ENCODE measurements at regions not wholly inside any gene's neighbourhood (a gene's known extent, or its start where the extent isn't known, plus 50 kb on each side); places are given as distances from the start of the nearest gene placed in this dataset.

- WGBS, 2 donors: 66 to 76% methylated on average over 4 of the region's 4 CpGs
- Histone ChIP-seq H3K4me3 (ENCODE audit: low read depth in 1 of 2, low read length in 2 of 2) (no peak overlapping the region), H3K4me1 (ENCODE audit: control insufficient read depth in 2 of 2, insufficient read depth in 2 of 2, low read length in 1 of 2) (peaks cover 0 to 3% of the 10 kb centered on the region in 2 donors), H3K27ac (ENCODE audit: low read depth in 2 of 2, low read length in 1 of 2) (no peak overlapping the region), H3K27me3 (ENCODE audit: control insufficient read depth in 1 of 2, insufficient read depth in 2 of 2, low read length in 2 of 2) (no peaks in the 10 kb centered on the region), H3K36me3 (ENCODE audit: control insufficient read depth in 2 of 2, insufficient read depth in 2 of 2, low read length in 1 of 2) (no peaks in the 10 kb centered on the region), H3K9me3 (ENCODE audit: control insufficient read depth in 2 of 2, insufficient read depth in 1 of 2, low read depth in 1 of 2, low read length in 1 of 2) (peaks cover 0 to 3% of the 10 kb centered on the region in 2 donors)
Measured at GRCh38 chr7:46814516-46815250, 767.2 kb downstream of the TNS3 start.

DNA sequence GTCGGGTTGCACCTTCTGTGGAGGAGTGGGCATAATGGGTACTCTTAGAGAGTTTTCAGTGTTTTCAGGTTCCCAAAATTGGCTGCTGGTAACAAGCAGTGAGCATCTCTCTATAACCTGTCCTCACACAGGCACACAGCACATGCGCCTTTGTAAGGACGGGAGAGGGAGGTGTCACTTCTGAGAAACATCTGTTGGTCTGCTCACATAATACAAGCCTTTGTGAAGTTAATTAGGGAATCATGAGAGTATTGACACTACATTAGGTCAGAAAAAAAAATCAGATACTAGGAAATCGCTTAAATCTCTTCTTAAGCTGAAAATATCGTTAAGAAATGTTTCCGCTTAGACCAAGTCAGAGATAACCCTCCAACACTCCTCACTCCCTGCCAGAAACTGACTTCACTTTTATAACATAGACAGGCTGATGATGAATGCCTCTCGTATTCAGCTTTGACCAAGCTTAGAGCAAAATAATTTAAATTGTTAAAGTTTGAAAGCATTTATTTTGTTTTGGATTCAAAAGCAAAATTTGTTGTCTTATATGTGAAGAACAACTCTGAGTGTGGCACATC, 769.7 kb downstream of the TNS3 start:
- peaks cover 0 to 3% of the 10 kb centered on the region in 2 donors for H3K4me1 ChIP-seq (ENCODE audit: control insufficient read depth in 2 of 2, insufficient read depth in 2 of 2, low read length in 1 of 2)
- H3K36me3 ChIP-seq (ENCODE audit: control insufficient read depth in 2 of 2, insufficient read depth in 2 of 2, low read length in 1 of 2): no peaks in the 10 kb centered on the region
- 76 to 77% methylated on average over 7 of the region's 7 CpGs for WGBS, 2 donors
- H3K4me3 ChIP-seq (ENCODE audit: low read depth in 1 of 2, low read length in 2 of 2): no peak overlapping the region
- H3K27me3 ChIP-seq (ENCODE audit: control insufficient read depth in 1 of 2, insufficient read depth in 2 of 2, low read length in 2 of 2): no peaks in the 10 kb centered on the region
- no peak overlapping the region for H3K27ac ChIP-seq (ENCODE audit: low read depth in 2 of 2, low read length in 1 of 2)
- no peaks in the 10 kb centered on the region for H3K9me3 ChIP-seq (ENCODE audit: control insufficient read depth in 2 of 2, insufficient read depth in 1 of 2, low read depth in 1 of 2, low read length in 1 of 2)

DNA sequence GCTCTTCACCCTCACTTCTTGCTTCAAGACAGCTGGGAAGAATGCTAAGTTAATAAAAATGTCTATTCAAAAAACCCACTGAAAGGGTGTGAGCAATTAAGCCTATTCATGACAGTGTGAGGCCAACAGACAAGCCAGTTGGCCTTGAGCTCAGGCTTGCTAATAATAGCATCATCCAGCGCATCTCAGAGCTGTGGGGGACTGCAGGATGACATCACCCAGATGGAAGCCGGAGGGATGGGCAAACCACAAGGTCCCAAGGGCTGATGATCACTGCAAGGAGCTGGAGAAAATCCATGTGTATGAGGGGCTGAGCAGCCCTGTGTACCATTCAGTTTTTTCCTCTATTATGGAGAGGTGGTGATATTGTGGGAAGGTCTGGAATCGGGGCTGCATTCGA, 770.4 kb downstream of the TNS3 start:
- Histone ChIP-seq H3K9me3 (ENCODE audit: control insufficient read depth in 2 of 2, insufficient read depth in 1 of 2, low read depth in 1 of 2, low read length in 1 of 2) (no peaks in the 10 kb centered on the region), H3K36me3 (ENCODE audit: control insufficient read depth in 2 of 2, insufficient read depth in 2 of 2, low read length in 1 of 2) (no peaks in the 10 kb centered on the region), H3K27ac (ENCODE audit: low read depth in 2 of 2, low read length in 1 of 2) (no peak overlapping the region), H3K27me3 (ENCODE audit: control insufficient read depth in 1 of 2, insufficient read depth in 2 of 2, low read length in 2 of 2) (no peaks in the 10 kb centered on the region), H3K4me1 (ENCODE audit: control insufficient read depth in 2 of 2, insufficient read depth in 2 of 2, low read length in 1 of 2) (peaks cover 0 to 3% of the 10 kb centered on the region in 2 donors), H3K4me3 (ENCODE audit: low read depth in 1 of 2, low read length in 2 of 2) (no peak overlapping the region)
- 65 to 74% methylated on average over 4 of the region's 4 CpGs for WGBS, 2 donors

DNA sequence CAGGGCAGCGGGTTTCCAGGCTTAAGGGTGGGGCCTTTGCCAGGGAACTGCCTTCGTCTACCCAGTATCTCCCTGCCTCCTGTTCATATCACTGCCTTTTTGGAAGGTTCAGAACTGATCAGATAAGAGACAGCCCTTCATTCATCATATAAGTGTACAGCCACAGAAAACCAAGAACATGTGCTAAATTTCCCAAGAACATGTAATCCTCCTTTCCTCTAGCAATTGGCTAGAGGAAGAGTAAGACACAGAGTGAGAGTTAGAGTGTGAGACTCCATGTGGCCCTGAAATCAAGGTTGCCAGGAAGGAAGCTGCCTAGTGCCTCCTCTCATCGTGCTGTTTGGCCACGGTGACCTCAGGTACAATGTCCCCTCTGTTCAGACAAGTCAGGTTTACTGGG, 770.9 kb downstream of the TNS3 start:
- no peaks in the 10 kb centered on the region for H3K9me3 ChIP-seq (ENCODE audit: control insufficient read depth in 2 of 2, insufficient read depth in 1 of 2, low read depth in 1 of 2, low read length in 1 of 2)
- H3K4me1 ChIP-seq (ENCODE audit: control insufficient read depth in 2 of 2, insufficient read depth in 2 of 2, low read length in 1 of 2): peaks cover 0 to 3% of the 10 kb centered on the region in 2 donors
- no peak overlapping the region for H3K4me3 ChIP-seq (ENCODE audit: low read depth in 1 of 2, low read length in 2 of 2)
- H3K36me3 ChIP-seq (ENCODE audit: control insufficient read depth in 2 of 2, insufficient read depth in 2 of 2, low read length in 1 of 2): no peaks in the 10 kb centered on the region
- WGBS, 2 donors: 67 to 70% methylated on average over 4 of the region's 4 CpGs
- no peaks in the 10 kb centered on the region for H3K27me3 ChIP-seq (ENCODE audit: control insufficient read depth in 1 of 2, insufficient read depth in 2 of 2, low read length in 2 of 2)
- no peak overlapping the region for H3K27ac ChIP-seq (ENCODE audit: low read depth in 2 of 2, low read length in 1 of 2)

DNA sequence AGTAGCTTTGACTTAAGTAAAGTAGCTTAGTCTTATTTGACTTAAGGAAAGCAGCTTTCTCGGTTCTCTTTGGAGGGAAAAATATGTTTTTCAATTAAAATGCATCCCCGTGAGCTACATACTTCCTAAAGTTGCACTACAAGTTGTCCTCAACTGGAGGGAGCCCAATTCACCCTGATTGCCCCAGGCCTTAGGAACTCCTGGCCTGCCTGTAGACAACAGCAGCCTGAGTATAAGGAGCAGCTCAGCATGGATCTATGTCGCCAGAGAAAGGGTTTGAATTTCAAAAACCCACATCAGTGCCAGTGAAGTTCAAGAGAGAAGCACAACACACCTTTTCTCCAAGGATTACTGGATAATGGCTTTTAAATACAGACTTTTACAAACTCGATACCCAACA, 772.0 kb downstream of the TNS3 start:
- no peak overlapping the region for H3K4me3 ChIP-seq (ENCODE audit: low read depth in 1 of 2, low read length in 2 of 2)
- 84 to 88% methylated on average over 4 of the region's 4 CpGs for WGBS, 2 donors

GRCh38 chr7:46806856-46807255, 775.1 kb downstream of the TNS3 start:
- Histone ChIP-seq H3K27ac (ENCODE audit: low read depth in 2 of 2, low read length in 1 of 2) (no peak overlapping the region), H3K4me3 (ENCODE audit: low read depth in 1 of 2, low read length in 2 of 2) (no peak overlapping the region), H3K36me3 (ENCODE audit: control insufficient read depth in 2 of 2, insufficient read depth in 2 of 2, low read length in 1 of 2) (no peaks in the 10 kb centered on the region), H3K4me1 (ENCODE audit: control insufficient read depth in 2 of 2, insufficient read depth in 2 of 2, low read length in 1 of 2) (peaks cover 0 to 3% of the 10 kb centered on the region in 2 donors), H3K9me3 (ENCODE audit: control insufficient read depth in 2 of 2, insufficient read depth in 1 of 2, low read depth in 1 of 2, low read length in 1 of 2) (no peaks in the 10 kb centered on the region), H3K27me3 (ENCODE audit: control insufficient read depth in 1 of 2, insufficient read depth in 2 of 2, low read length in 2 of 2) (no peaks in the 10 kb centered on the region)
- 45 to 53% methylated on average over 3 of the region's 3 CpGs for WGBS, 2 donors

More for the DNA sequence above, 772.0 kb downstream of the TNS3 start:
- Histone ChIP-seq H3K27me3 (ENCODE audit: control insufficient read depth in 1 of 2, insufficient read depth in 2 of 2, low read length in 2 of 2) (no peaks in the 10 kb centered on the region), H3K36me3 (ENCODE audit: control insufficient read depth in 2 of 2, insufficient read depth in 2 of 2, low read length in 1 of 2) (no peaks in the 10 kb centered on the region), H3K27ac (ENCODE audit: low read depth in 2 of 2, low read length in 1 of 2) (no peak overlapping the region), H3K4me1 (ENCODE audit: control insufficient read depth in 2 of 2, insufficient read depth in 2 of 2, low read length in 1 of 2) (peaks cover 0 to 3% of the 10 kb centered on the region in 2 donors), H3K9me3 (ENCODE audit: control insufficient read depth in 2 of 2, insufficient read depth in 1 of 2, low read depth in 1 of 2, low read length in 1 of 2) (no peaks in the 10 kb centered on the region)

DNA sequence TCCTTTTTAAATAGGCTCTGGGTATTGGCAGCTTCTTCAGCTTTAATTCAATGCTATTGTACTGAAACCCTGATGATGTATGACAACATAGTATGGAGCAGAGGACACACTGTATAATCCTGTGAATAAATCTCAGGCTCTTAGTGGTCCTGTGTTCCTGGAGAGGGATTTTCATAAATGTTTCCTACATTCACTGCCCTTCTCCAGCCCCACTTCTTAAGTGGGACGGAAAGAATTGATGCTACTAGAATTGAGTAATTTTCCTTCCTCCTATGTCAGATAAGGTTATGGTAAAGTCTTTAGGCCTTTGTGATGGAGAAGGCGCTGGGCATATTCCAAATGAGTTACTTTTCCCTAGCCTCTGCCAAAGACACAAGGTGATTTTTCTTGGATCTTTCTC, 779.4 kb downstream of the TNS3 start:
- Histone ChIP-seq H3K9me3 (ENCODE audit: control insufficient read depth in 2 of 2, insufficient read depth in 1 of 2, low read depth in 1 of 2, low read length in 1 of 2) (no peaks in the 10 kb centered on the region), H3K27ac (ENCODE audit: low read depth in 2 of 2, low read length in 1 of 2) (no peak overlapping the region), H3K4me1 (ENCODE audit: control insufficient read depth in 2 of 2, insufficient read depth in 2 of 2, low read length in 1 of 2) (no peaks in the 10 kb centered on the region), H3K4me3 (ENCODE audit: low read depth in 1 of 2, low read length in 2 of 2) (no peak overlapping the region), H3K27me3 (ENCODE audit: control insufficient read depth in 1 of 2, insufficient read depth in 2 of 2, low read length in 2 of 2) (no peaks in the 10 kb centered on the region), H3K36me3 (ENCODE audit: control insufficient read depth in 2 of 2, insufficient read depth in 2 of 2, low read length in 1 of 2) (no peaks in the 10 kb centered on the region)
- 86 to 93% methylated on average over 2 of the region's 2 CpGs for WGBS, 2 donors

- Histone ChIP-seq H3K4me1 (ENCODE audit: control insufficient read depth in 2 of 2, insufficient read depth in 2 of 2, low read length in 1 of 2) (no peaks in the 10 kb centered on the region), H3K27ac (ENCODE audit: low read depth in 2 of 2, low read length in 1 of 2) (no peak overlapping the region), H3K9me3 (ENCODE audit: control insufficient read depth in 2 of 2, insufficient read depth in 1 of 2, low read depth in 1 of 2, low read length in 1 of 2) (no peaks in the 10 kb centered on the region), H3K27me3 (ENCODE audit: control insufficient read depth in 1 of 2, insufficient read depth in 2 of 2, low read length in 2 of 2) (no peaks in the 10 kb centered on the region), H3K4me3 (ENCODE audit: low read depth in 1 of 2, low read length in 2 of 2) (no peak overlapping the region), H3K36me3 (ENCODE audit: control insufficient read depth in 2 of 2, insufficient read depth in 2 of 2, low read length in 1 of 2) (no peaks in the 10 kb centered on the region)
- 38 to 67% methylated on average over 1 of the region's 1 CpG for WGBS, 2 donors
Measured at GRCh38 chr7:46791188-46791587, 790.7 kb downstream of the TNS3 start.

DNA sequence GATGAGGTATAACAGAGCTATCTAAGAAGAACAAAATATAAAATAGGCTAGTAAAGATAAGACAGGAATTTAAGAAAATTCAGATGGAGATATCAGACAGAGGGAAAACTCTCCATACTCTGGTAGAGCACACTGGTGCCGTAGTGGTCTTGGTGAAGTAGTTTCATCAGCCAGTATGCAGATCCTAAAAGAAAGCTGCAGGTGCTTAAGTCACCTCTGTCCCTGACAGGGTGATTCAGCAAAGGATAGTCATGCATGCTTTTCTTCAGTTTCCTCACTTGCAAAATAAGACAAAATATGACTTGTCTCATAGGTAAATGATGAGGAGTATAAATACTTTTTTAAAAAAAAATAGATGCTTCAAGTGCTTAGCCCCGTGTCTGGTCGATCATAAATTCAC, 794.9 kb downstream of the TNS3 start:
- H3K27ac ChIP-seq (ENCODE audit: low read depth in 2 of 2, low read length in 1 of 2): no peak overlapping the region
- H3K4me3 ChIP-seq (ENCODE audit: low read depth in 1 of 2, low read length in 2 of 2): no peak overlapping the region
- no peaks in the 10 kb centered on the region for H3K36me3 ChIP-seq (ENCODE audit: control insufficient read depth in 2 of 2, insufficient read depth in 2 of 2, low read length in 1 of 2)
- no peaks in the 10 kb centered on the region for H3K9me3 ChIP-seq (ENCODE audit: control insufficient read depth in 2 of 2, insufficient read depth in 1 of 2, low read depth in 1 of 2, low read length in 1 of 2)
- 92 to 95% methylated on average over 3 of the region's 3 CpGs for WGBS, 2 donors
- no peaks in the 10 kb centered on the region for H3K4me1 ChIP-seq (ENCODE audit: control insufficient read depth in 2 of 2, insufficient read depth in 2 of 2, low read length in 1 of 2)
- H3K27me3 ChIP-seq (ENCODE audit: control insufficient read depth in 1 of 2, insufficient read depth in 2 of 2, low read length in 2 of 2): no peaks in the 10 kb centered on the region

Data from esophagus (tissue), 2 donors.